Body of pancreas (tissue), 4 donors: ENCODE measurements at regions not wholly inside any gene's neighbourhood (a gene's known extent, or its start where the extent isn't known, plus 50 kb on each side); places are given as distances from the start of the nearest gene placed in this dataset.

Experiments used
- POLR2A ChIP-seq, 3 donors: fragments of 450-650 bp; IDR thresholded peaks; one replicate each; pipeline ENCODE4 v1.6.1; 2016; ENCODE audit warnings: antibody characterized with exemption in 3 of 3, mild to moderate bottlenecking in 2 of 3
- TF ChIP-seq, protein P1 (sequence below), 7 experiments: fragments of 450-650 bp in 4 of 7; fragments of 200-600 bp in 3 of 7; sonication (generic) in 3 of 7; IDR thresholded peaks; one replicate each; pipeline ENCODE4 v1.5.1; 2016 to 2019; ENCODE audit warnings: antibody characterized with exemption in 7 of 7

- TF ChIP-seq POLR2A (IDR thresholded peaks at IDR 0.05): no peak
- TF ChIP-seq, protein P1, sequence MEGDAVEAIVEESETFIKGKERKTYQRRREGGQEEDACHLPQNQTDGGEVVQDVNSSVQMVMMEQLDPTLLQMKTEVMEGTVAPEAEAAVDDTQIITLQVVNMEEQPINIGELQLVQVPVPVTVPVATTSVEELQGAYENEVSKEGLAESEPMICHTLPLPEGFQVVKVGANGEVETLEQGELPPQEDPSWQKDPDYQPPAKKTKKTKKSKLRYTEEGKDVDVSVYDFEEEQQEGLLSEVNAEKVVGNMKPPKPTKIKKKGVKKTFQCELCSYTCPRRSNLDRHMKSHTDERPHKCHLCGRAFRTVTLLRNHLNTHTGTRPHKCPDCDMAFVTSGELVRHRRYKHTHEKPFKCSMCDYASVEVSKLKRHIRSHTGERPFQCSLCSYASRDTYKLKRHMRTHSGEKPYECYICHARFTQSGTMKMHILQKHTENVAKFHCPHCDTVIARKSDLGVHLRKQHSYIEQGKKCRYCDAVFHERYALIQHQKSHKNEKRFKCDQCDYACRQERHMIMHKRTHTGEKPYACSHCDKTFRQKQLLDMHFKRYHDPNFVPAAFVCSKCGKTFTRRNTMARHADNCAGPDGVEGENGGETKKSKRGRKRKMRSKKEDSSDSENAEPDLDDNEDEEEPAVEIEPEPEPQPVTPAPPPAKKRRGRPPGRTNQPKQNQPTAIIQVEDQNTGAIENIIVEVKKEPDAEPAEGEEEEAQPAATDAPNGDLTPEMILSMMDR (IDR thresholded peaks at IDR 0.05): no peak
Measured at GRCh38 chr6:28721372-28721771, 195.7 kb downstream of the GPX5 start.
